Peyer's patch (tissue), 4 donors: ENCODE measurements at regions not wholly inside any gene's neighbourhood (a gene's known extent, or its start where the extent isn't known, plus 50 kb on each side); places are given as distances from the start of the nearest gene placed in this dataset.

Experiments used
- DNase-seq, 3 donors: peaks; one replicate each; pipeline ENCODE4 v3.0.0-alpha.2; 2017 to 2019
- H3K27ac ChIP-seq, 4 donors: fragments of 200-600 bp; sonication (generic); one replicate each; pipeline ENCODE4 v1.5.1; 2016 to 2019
- H3K27me3 ChIP-seq, 2 donors: fragments of 200-600 bp; sonication (generic); one replicate each; pipeline ENCODE4 v1.5.1; 2019
- H3K36me3 ChIP-seq, 3 donors: fragments of 200-600 bp; sonication (generic); one replicate each; pipeline ENCODE4 v1.5.1; 2016 to 2019
- H3K4me1 ChIP-seq, 4 donors: fragments of 200-600 bp; sonication (generic); one replicate each; pipeline ENCODE4 v1.5.1; 2016 to 2019
- H3K4me3 ChIP-seq, 4 donors: fragments of 200-600 bp; sonication (generic); 1 replicate in 3 of 4; 2 replicates in 1 of 4; pipeline ENCODE4 v1.5.1; 2016 to 2019; ENCODE audit warnings: mild to moderate bottlenecking in 1 of 4
- H3K9me3 ChIP-seq, 4 donors: fragments of 200-600 bp; sonication (generic); one replicate each; pipeline ENCODE4 v1.5.1; 2016 to 2019; ENCODE audit warnings: mild to moderate bottlenecking in 1 of 4
- CTCF ChIP-seq, 6 experiments: fragments of 450-650 bp in 4 of 6; fragments of 200-600 bp in 2 of 6; sonication (generic) in 1 of 6; IDR thresholded peaks; one replicate each; pipeline ENCODE4 v1.5.1; 2017 to 2019; ENCODE audit warnings: antibody characterized with exemption in 6 of 6, mild to moderate bottlenecking in 3 of 6, moderate library complexity in 1 of 6
- POLR2A ChIP-seq, 2 donors: fragments of 450-650 bp; IDR thresholded peaks; one replicate each; pipeline ENCODE4 v1.5.1; 2017; ENCODE audit warnings: antibody characterized with exemption in 2 of 2, mild to moderate bottlenecking in 2 of 2, moderate library complexity in 2 of 2

GRCh38 chr18:29160170-29160569 lies 983.2 kb upstream of the CDH2 start:
- Histone ChIP-seq H3K27me3 (no peaks in the 10 kb centered on the region), H3K4me3 (no peak overlapping the region), H3K27ac (no peak overlapping the region), H3K4me1 (no peaks in the 10 kb centered on the region), H3K36me3 (no peaks in the 10 kb centered on the region), H3K9me3 (no peaks in the 10 kb centered on the region)
- no peak for DNase-seq
- TF ChIP-seq CTCF (IDR thresholded peaks at IDR 0.05) (no peak), POLR2A (IDR thresholded peaks at IDR 0.05) (no peak)

GRCh38 chr18:29157905-29158304 lies 981.0 kb upstream of the CDH2 start:
- Histone ChIP-seq H3K36me3 (no peaks in the 10 kb centered on the region), H3K4me3 (no peak overlapping the region), H3K27ac (no peak overlapping the region), H3K4me1 (no peaks in the 10 kb centered on the region), H3K9me3 (no peaks in the 10 kb centered on the region), H3K27me3 (no peaks in the 10 kb centered on the region)
- no peak for TF ChIP-seq CTCF (IDR thresholded peaks at IDR 0.05)
- no peak for TF ChIP-seq POLR2A (IDR thresholded peaks at IDR 0.05)
- DNase-seq: no peak

GRCh38 chr18:29157057-29157780 lies 980.3 kb upstream of the CDH2 start:
- TF ChIP-seq CTCF (IDR thresholded peaks at IDR 0.05): no peak
- no peak for TF ChIP-seq POLR2A (IDR thresholded peaks at IDR 0.05)
- no peak for DNase-seq
- no peak overlapping the region for H3K4me3 ChIP-seq
- H3K9me3 ChIP-seq: no peaks in the 10 kb centered on the region
- no peaks in the 10 kb centered on the region for H3K36me3 ChIP-seq
- H3K27ac ChIP-seq: no peak overlapping the region
- H3K4me1 ChIP-seq: no peaks in the 10 kb centered on the region
- no peaks in the 10 kb centered on the region for H3K27me3 ChIP-seq

- no peak for TF ChIP-seq CTCF (IDR thresholded peaks at IDR 0.05)
- no peak for TF ChIP-seq POLR2A (IDR thresholded peaks at IDR 0.05)
- H3K27me3 ChIP-seq: no peaks in the 10 kb centered on the region
These were observed 979.6 kb upstream of the CDH2 start for GRCh38 chr18:29156531-29156930.

GRCh38 chr18:29154758-29155725 lies 978.1 kb upstream of the CDH2 start:
- no peak overlapping the region for H3K27ac ChIP-seq
- H3K9me3 ChIP-seq: no peaks in the 10 kb centered on the region
- TF ChIP-seq CTCF (IDR thresholded peaks at IDR 0.05) (no peak), POLR2A (IDR thresholded peaks at IDR 0.05) (no peak)
- no peaks in the 10 kb centered on the region for H3K4me1 ChIP-seq
- H3K36me3 ChIP-seq: no peaks in the 10 kb centered on the region
- DNase-seq: no peak
- no peak overlapping the region for H3K4me3 ChIP-seq
- H3K27me3 ChIP-seq: no peaks in the 10 kb centered on the region

More at GRCh38 chr18:29156531-29156930, 979.6 kb upstream of the CDH2 start:
- Histone ChIP-seq H3K27ac (no peak overlapping the region), H3K36me3 (no peaks in the 10 kb centered on the region), H3K4me1 (no peaks in the 10 kb centered on the region), H3K9me3 (no peaks in the 10 kb centered on the region), H3K4me3 (no peak overlapping the region)
- no peak for DNase-seq
